KBM-7 (cell line): ENCODE measurements at regions not wholly inside any gene's neighbourhood (a gene's known extent, or its start where the extent isn't known, plus 50 kb on each side); places are given as distances from the start of the nearest gene placed in this dataset.
"Not testable (repeated sequence)": the region's sequence is repeated elsewhere in the genome, so short reads cannot be mapped to it uniquely, and the experiment has no call there.

ENCODE experiments used
- DNase-seq: peaks from one replicate; pipeline ENCODE4 v3.0.0-alpha.2; 2015
- in situ Hi-C: fragments of 300-500 bp; cut with MboI; formaldehyde crosslinking; loops from 2 replicates; pipeline ENCODE4 v1.14.3; 2020; ENCODE audit warnings: low sequenced_read_pairs, low pct_unique_long_range_greater_than_20kb, mixed read lengths

GRCh38 chr10:44157574-44157973, 227.3 kb downstream of the CXCL12 start:
- in situ Hi-C loops, result no loop called here

GRCh38 chr10:44154956-44155355, 229.9 kb downstream of the CXCL12 start:
- DNase-seq, result no peak
- in situ Hi-C loops, result no loop called here

More at GRCh38 chr10:44157574-44157973, 227.3 kb downstream of the CXCL12 start:
- no peak for DNase-seq

- in situ Hi-C loops, result no loop called here
- no peak for DNase-seq
Observed at GRCh38 chr10:44153918-44154670, 230.8 kb downstream of the CXCL12 start.

GRCh38 chr10:44143556-44143955, 241.3 kb downstream of the CXCL12 start:
- DNase-seq, result no peak
- in situ Hi-C loops, result no loop called here

GRCh38 chr10:44132361-44133289, 252.3 kb downstream of the CXCL12 start:
- DNase-seq, result no peak
- in situ Hi-C loops, result no loop called here

- in situ Hi-C loops, result no loop called here
Observed at GRCh38 chr10:44126291-44126717, 258.6 kb downstream of the CXCL12 start.

GRCh38 chr10:44125879-44126278, 259.0 kb downstream of the CXCL12 start:
- in situ Hi-C loops, result no loop called here
- no peak for DNase-seq

More at GRCh38 chr10:44126291-44126717, 258.6 kb downstream of the CXCL12 start:
- no peak for DNase-seq

- in situ Hi-C loops, result no loop called here
- DNase-seq, result no peak
Observed at GRCh38 chr10:44118500-44118899, 266.4 kb downstream of the CXCL12 start.

- DNase-seq, result no peak
- in situ Hi-C loops, result no loop called here
Observed at GRCh38 chr10:44116474-44116873, 268.4 kb downstream of the CXCL12 start.

- in situ Hi-C loops, result no loop called here
- DNase-seq, result no peak
Observed at GRCh38 chr10:44115516-44115915, 269.4 kb downstream of the CXCL12 start.

GRCh38 chr10:44114441-44114840, 270.5 kb downstream of the CXCL12 start:
- no peak for DNase-seq
- in situ Hi-C loops, result no loop called here

GRCh38 chr10:44112280-44112679, 272.6 kb downstream of the CXCL12 start:
- in situ Hi-C loops, DNase-seq: not testable (repeated sequence)

GRCh38 chr10:44105696-44106095, 279.2 kb downstream of the CXCL12 start:
- in situ Hi-C loops, result no loop called here
- DNase-seq, result no peak

GRCh38 chr10:44102726-44103255, 282.1 kb downstream of the CXCL12 start:
- no peak for DNase-seq
- in situ Hi-C loops, result no loop called here

GRCh38 chr10:44101082-44101481, 283.8 kb downstream of the CXCL12 start:
- in situ Hi-C loops, result no loop called here
- DNase-seq, result no peak

- in situ Hi-C loops, result no loop called here
- no peak for DNase-seq
Observed at GRCh38 chr10:44099511-44099910, 285.4 kb downstream of the CXCL12 start.

GRCh38 chr10:44096217-44096616, 288.7 kb downstream of the CXCL12 start:
- in situ Hi-C loops, DNase-seq: not testable (repeated sequence)

- in situ Hi-C loops, result no loop called here
- no peak for DNase-seq
Observed at GRCh38 chr10:44089671-44090070, 295.2 kb downstream of the CXCL12 start.

- DNase-seq, result no peak
- in situ Hi-C loops, result no loop called here
Observed at GRCh38 chr10:44087403-44087802, 297.5 kb downstream of the CXCL12 start.
